COLO668 (cell line): ENCODE measurements at regions not wholly inside any gene's neighbourhood (a gene's known extent, or its start where the extent isn't known, plus 50 kb on each side); places are given as distances from the start of the nearest gene placed in this dataset.
"Not testable (repeated sequence)": the region's sequence is repeated elsewhere in the genome, so short reads cannot be mapped to it uniquely, and the experiment has no call there.

Experiments used
- DNase-seq: peaks from one replicate; lab custom pipeline; 2025; ENCODE audit not compliant: unreplicated experiment; lab: John Stamatoyannopoulos, UW

GRCh38 chr16:9338068-9338467 is 246.6 kb downstream of the HAPSTR1 start:
- DNase-seq, result no peak

- DNase-seq, result no peak
Measured at GRCh38 chr16:9338510-9338909, 247.1 kb downstream of the HAPSTR1 start.

DNA sequence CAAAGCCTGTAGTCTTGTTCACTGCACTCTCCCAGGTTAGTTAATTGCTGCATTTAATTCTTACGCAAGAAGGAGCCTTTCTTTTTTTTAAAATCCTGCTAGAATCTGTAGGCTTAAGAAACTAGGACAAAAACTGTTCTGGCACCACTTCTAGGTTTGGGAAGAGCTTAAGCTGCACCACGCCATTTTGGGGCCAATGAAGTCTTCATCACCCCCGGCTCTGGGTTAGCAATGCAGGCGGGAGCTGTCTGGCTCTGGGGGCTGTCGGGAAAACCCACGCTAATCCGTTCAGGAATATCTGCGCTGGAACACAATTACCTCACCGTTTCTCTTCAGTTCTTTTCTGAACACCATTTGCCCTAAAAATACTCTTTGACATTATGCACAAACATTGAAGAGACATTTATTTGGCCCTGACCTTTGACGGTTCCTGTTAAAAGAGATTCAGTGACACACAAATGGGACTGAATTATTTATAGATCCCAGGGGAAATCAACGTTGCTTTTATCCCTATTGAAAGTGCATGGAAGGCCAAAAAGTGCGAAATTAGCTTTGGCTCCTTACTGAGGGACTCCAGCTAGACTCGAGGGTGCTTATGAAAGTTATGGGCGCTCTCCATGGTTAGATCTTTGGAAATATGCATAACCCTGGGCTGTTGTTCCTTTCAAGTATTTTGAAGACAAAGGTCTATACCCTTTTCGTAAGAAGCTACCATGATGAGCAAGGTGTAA is 249.2 kb downstream of the HAPSTR1 start:
- no peak for DNase-seq

DNA sequence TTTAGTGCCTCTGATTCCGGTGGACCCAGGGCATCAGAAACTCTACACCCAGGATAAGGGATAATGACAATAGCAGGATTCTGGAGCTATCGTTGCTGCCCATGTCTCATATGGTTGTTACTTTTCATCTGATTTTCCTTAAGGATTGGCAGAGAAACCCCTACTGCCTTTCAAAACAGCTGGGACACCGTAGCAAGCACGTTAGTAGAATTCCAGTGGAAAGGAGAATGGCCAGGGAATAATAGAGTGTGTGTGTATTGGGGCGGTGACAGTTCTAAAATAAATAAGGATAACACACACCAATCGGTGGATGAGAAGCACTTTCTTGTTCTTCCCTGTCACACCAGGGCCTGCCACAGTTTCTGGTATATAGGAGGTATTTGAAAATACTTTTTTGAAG is 251.8 kb downstream of the HAPSTR1 start:
- DNase-seq, result no peak

- no peak for DNase-seq
Measured at GRCh38 chr16:9344508-9344907, 253.1 kb downstream of the HAPSTR1 start.

GRCh38 chr16:9345046-9345445 is 253.6 kb downstream of the HAPSTR1 start:
- DNase-seq, result no peak

GRCh38 chr16:9345880-9346279 is 254.4 kb downstream of the HAPSTR1 start:
- no peak for DNase-seq

DNA sequence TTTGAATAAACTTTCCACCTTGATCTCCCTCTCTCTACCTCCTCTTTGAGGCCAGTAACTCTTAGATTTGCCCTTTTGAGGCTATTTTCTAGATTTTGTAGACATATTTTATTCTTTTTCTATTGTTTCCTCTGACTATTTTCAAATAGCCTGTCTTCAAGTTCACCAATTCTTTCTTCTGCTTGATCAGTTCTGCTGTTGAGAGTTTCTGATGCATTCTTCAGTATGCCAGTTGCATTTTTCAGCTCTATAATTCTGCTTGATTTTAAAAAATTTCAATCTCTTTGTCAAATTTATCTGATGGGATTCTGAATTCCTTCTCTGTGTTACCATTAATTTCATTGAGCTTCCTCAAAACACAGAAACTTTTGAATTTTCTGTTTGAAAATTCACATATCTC is 257.5 kb downstream of the HAPSTR1 start:
- DNase-seq, result no peak

DNA sequence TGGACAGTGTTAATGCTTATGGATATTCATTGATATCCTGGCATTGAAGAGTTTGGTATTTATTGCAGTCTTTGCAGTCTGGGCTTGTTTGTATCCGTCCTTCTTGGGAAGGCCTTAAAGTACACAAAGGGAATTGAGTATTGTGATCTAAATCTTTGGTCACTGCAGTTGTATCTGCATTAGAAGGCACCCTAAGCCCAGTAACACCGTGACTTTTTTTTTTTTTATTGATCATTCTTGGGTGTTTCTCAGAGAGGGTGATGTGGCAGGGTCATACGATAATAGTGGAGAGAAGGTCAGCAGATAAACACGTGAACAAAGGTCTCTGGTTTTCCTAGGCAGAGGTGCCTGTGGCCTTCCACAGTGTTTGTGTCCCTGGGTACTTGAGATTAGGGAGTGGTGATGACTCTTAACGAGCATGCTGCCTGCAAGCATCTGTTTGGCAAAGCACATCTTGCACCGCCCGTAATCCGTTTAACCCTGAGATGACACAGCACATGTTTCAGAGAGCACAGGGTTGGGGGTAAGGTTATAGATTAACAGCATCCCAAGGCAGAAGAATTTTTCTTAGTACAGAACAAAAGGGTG is 258.0 kb downstream of the HAPSTR1 start:
- not testable (repeated sequence) for DNase-seq

GRCh38 chr16:9350119-9350799 is 258.8 kb downstream of the HAPSTR1 start:
- DNase-seq, result not testable (repeated sequence)

DNA sequence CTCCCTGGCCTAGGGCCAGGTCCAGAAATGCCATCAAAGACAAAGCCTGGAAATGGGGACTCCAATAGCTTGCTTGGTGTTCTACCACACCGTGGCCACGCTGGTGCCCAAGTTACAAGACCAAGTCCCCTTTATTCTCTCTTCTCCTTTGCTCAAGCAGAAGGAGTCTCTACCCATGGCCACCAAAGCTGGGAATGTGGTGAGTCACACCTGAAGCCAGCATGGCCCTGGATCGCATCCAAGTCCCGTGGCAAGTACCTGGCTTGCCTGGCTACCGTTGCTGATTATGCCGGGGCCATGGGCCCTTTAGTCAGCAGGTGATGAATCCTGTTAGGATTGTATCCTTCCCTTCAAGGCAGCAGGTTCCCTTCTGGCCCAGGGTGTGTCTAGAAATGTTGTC is 260.0 kb downstream of the HAPSTR1 start:
- peak; percentile 29 for DNase-seq

GRCh38 chr16:9351841-9352434 is 260.5 kb downstream of the HAPSTR1 start:
- DNase-seq, result no peak

GRCh38 chr16:9357829-9358228 is 266.4 kb downstream of the HAPSTR1 start:
- no peak for DNase-seq

DNA sequence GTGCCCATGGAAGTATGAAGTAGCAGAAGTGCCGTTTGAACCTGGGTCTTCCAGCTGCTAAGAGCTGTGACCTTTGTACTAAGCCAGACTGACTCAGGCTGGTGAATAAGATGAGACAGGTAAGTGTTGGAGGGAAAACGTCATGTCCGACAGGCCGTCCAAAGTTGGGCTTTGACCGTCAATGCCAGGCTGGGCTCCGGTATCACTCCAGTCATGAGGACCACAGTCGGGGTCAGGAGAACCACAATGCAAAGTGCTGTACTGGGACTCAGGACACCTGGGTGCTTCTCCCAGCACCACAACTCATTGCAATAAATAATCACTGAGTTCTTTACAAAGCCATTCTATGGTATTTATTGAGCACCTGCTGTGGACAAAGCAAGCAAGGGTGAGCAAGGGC is 268.6 kb downstream of the HAPSTR1 start:
- DNase-seq, result no peak

GRCh38 chr16:9362050-9362449 is 270.6 kb downstream of the HAPSTR1 start:
- no peak for DNase-seq

- DNase-seq, result no peak
Measured at GRCh38 chr16:9362604-9363003, 271.2 kb downstream of the HAPSTR1 start.

- DNase-seq, result no peak
Measured at GRCh38 chr16:9363520-9363919, 272.1 kb downstream of the HAPSTR1 start.

- DNase-seq, result no peak
Measured at GRCh38 chr16:9364721-9365369, 273.4 kb downstream of the HAPSTR1 start.

- DNase-seq, result peak; percentile 1
Measured at GRCh38 chr16:9365370-9365728, 273.9 kb downstream of the HAPSTR1 start.

DNA sequence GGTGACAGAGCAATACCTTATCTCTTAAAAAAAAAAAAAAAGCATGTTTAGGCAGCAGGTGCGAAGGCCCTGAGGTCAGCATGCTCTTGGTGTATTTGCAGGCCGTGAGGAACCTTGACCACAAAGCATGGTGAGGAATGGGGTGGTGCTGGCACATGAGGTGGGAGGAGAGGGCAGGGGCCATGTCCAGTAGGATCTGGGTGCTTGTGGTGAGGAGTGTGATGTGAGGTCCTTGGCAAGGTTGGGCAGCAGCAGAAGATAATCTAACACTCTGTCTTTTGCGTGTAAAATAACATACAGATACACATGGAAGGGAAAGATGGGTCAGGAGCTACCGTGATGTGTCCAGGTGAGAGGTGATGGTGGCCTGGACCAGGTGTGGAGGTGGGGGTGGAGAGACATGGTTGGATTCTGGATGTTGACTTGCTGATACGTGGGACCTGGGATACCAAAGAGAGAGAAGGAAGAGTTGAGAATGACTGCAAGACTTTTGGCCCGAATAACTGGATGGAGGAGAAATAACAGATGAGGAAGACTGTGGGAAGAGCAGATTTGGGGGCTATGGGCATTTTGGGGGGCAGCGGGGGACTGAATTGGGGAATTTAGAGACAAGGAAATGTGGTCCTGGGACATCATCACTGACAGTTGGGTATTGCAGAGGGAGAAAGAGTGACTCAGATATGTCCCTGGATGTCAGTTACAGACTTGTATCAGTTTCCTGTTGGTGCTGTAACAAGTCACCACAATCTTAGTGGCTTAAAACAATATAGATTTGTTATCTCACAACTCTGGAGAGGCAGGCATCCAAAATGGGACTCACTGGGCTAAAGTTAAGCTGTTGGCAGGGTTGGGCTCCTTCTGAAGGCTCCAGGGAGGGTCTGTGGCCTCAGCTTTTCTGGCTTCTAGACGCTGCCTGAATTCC is 274.9 kb downstream of the HAPSTR1 start:
- DNase-seq, result no peak
